ENCODE measurements at regions not wholly inside any gene's neighbourhood (a gene's known extent, or its start where the extent isn't known, plus 50 kb on each side); places are given as distances from the start of the nearest gene placed in this dataset.

GRCh38 chr2:238969857-238970256, 122.0 kb downstream of the TWIST2 start:
- TF ChIP-seq EZH2phosphoT487 (IDR thresholded peaks at IDR 0.05; ENCODE audit: low read depth, severe bottlenecking, unreplicated experiment), result no peak
- TF ChIP-seq EZH2 (IDR thresholded peaks at IDR 0.05; ENCODE audit: borderline replicate concordance), result no peak
- TF ChIP-seq CTCF (IDR thresholded peaks at IDR 0.05; ENCODE audit: poor library complexity), result no peak

All from hepatocyte (in vitro differentiated cells).